SK-N-SH (cell line): ENCODE measurements at regions not wholly inside any gene's neighbourhood (a gene's known extent, or its start where the extent isn't known, plus 50 kb on each side); places are given as distances from the start of the nearest gene placed in this dataset.

Experiments
- CTCF ChIP-seq: fragments of 200-600 bp; sonication (generic); IDR thresholded peaks from 2 replicates; pipeline ENCODE4 v1.6.1; 2017; ENCODE audit warnings: antibody characterized with exemption, mild to moderate bottlenecking, moderate library complexity
- EP300 ChIP-seq, 2 experiments: IDR thresholded peaks; 2 replicates each; pipeline versions ENCODE4 v1.4.0 to v1.6.1; 2012; ENCODE audit warnings: borderline replicate concordance in 1 of 2, low read depth in 1 of 2, low read length in 1 of 2
- GABPA ChIP-seq: IDR thresholded peaks from 2 replicates; pipeline ENCODE4 v1.4.0; 2012; ENCODE audit warnings: low read depth, mild to moderate bottlenecking
- POLR2AphosphoS5 ChIP-seq: IDR thresholded peaks from 2 replicates; pipeline ENCODE4 v1.6.1; 2012; ENCODE audit warnings: low read depth, low read length
- ZBTB33 ChIP-seq: IDR thresholded peaks from 2 replicates; pipeline ENCODE4 v1.4.0; 2012; ENCODE audit warnings: low read depth, borderline replicate concordance

- TF ChIP-seq POLR2AphosphoS5: no peak
- TF ChIP-seq ZBTB33: no peak
- no peak for TF ChIP-seq EP300 (IDR thresholded peaks at IDR 0.05; ENCODE audit: borderline replicate concordance in 1 of 2, low read depth in 1 of 2, low read length in 1 of 2)
- TF ChIP-seq GABPA: no peak
- no peak for TF ChIP-seq CTCF
Measured at GRCh38 chr10:20355915-20356314, 539.7 kb downstream of the PLXDC2 start.
